Spleen (tissue), 11 donors: ENCODE measurements at regions not wholly inside any gene's neighbourhood (a gene's known extent, or its start where the extent isn't known, plus 50 kb on each side); places are given as distances from the start of the nearest gene placed in this dataset.

Source experiments
- DNase-seq: peaks from one replicate; pipeline ENCODE4 v3.0.0-alpha.2; 2020
- H3K27ac ChIP-seq, 8 donors: fragments of 200-600 bp; sonication (generic) in 7 of 8; 1 replicate in 4 of 8; 2 replicates in 4 of 8; pipeline versions ENCODE4 v1.5.0 to v1.8.0; 2016 to 2021; ENCODE audit warnings: inconsistent platforms in 4 of 8, mild to moderate bottlenecking in 4 of 8, moderate library complexity in 1 of 8
- H3K27me3 ChIP-seq, 7 donors: fragments of 200-600 bp; sonication (generic) in 6 of 7; replicated peaks in 1 of 7; 1 replicate in 4 of 7; 2 replicates in 3 of 7; pipeline versions ENCODE4 v1.5.0 to v1.8.0; 2016 to 2021; ENCODE audit warnings: inconsistent platforms in 3 of 7, mild to moderate bottlenecking in 1 of 7
- H3K36me3 ChIP-seq, 6 donors: fragments of 200-600 bp; sonication (generic) in 5 of 6; 1 replicate in 4 of 6; 2 replicates in 2 of 6; pipeline versions ENCODE4 v1.5.0 to v1.8.0; 2016 to 2021; ENCODE audit warnings: inconsistent platforms in 2 of 6
- H3K4me1 ChIP-seq, 6 donors: fragments of 200-600 bp; sonication (generic) in 5 of 6; 1 replicate in 3 of 6; 2 replicates in 3 of 6; pipeline versions ENCODE4 v1.5.0 to v1.8.0; 2016 to 2021; ENCODE audit warnings: inconsistent platforms in 3 of 6
- H3K4me3 ChIP-seq, 8 donors: fragments of 200-600 bp; sonication (generic) in 7 of 8; 1 replicate in 4 of 8; 2 replicates in 4 of 8; pipeline versions ENCODE4 v1.5.0 to v1.8.0; 2016 to 2021; ENCODE audit warnings: inconsistent platforms in 4 of 8, mild to moderate bottlenecking in 4 of 8, moderate library complexity in 2 of 8
- H3K9me3 ChIP-seq, 8 donors: fragments of 200-600 bp; sonication (generic) in 7 of 8; 1 replicate in 4 of 8; 2 replicates in 4 of 8; pipeline versions ENCODE4 v1.5.0 to v1.8.0; 2016 to 2021; ENCODE audit warnings: inconsistent platforms in 4 of 8
- POLR2A ChIP-seq, 3 donors: fragments of 450-650 bp; IDR thresholded peaks; one replicate each; pipeline ENCODE4 v1.5.1; 2017; ENCODE audit warnings: antibody characterized with exemption in 3 of 3, mild to moderate bottlenecking in 1 of 3
- POLR2AphosphoS5 ChIP-seq, 3 donors: sonication (generic); formaldehyde crosslinking; IDR thresholded peaks; one replicate each; pipeline ENCODE4 v1.5.1; 2017; ENCODE audit warnings: antibody characterized with exemption in 3 of 3
- WGBS, 5 donors: extraction: QIAGEN DNeasy Blood & Tissue Kit in 3 of 5; methylation state at CpG; one replicate each; pipeline versions ENCODE4 v1.1.5 to v1.1.7; 2013 to 2018; 5-methylcytosine and 5-hydroxymethylcytosine counted together
- intact Hi-C: fragments of 100-400 bp; cut with DNase I; formaldehyde crosslinking; loops from one replicate; pipeline ENCODE4 v1.15.0; 2023; ENCODE audit warnings: low total_unique reads
- TF ChIP-seq, protein P1 (sequence below), 11 experiments: fragments of 200-600 bp in 7 of 11; fragments of 450-650 bp in 4 of 11; sonication (generic) in 4 of 11; IDR thresholded peaks in 8 of 11; conservative IDR thresholded peaks in 3 of 11; 1 replicate in 7 of 11; 2 replicates in 4 of 11; pipeline versions ENCODE4 v1.4.0 to v1.8.0; 2016 to 2021; ENCODE audit warnings: antibody characterized with exemption in 11 of 11, inconsistent platforms in 4 of 11, mild to moderate bottlenecking in 1 of 11
- donor health status: healthy with polysubstance abuse.
- donor health status: DM: no; HTN: no; CAD: no; lungs with moderate emphysema.
- donor health status: DM: no; HTN: no; CAD: no.
- donor health status: Bipolar disorder and iron deficiency.
- donor health status: healthy.
- donor health status: DM: no; HTN: no; CAD: no.
- donor health status: DM: yes; HTN: yes; CAD: no.

DNA sequence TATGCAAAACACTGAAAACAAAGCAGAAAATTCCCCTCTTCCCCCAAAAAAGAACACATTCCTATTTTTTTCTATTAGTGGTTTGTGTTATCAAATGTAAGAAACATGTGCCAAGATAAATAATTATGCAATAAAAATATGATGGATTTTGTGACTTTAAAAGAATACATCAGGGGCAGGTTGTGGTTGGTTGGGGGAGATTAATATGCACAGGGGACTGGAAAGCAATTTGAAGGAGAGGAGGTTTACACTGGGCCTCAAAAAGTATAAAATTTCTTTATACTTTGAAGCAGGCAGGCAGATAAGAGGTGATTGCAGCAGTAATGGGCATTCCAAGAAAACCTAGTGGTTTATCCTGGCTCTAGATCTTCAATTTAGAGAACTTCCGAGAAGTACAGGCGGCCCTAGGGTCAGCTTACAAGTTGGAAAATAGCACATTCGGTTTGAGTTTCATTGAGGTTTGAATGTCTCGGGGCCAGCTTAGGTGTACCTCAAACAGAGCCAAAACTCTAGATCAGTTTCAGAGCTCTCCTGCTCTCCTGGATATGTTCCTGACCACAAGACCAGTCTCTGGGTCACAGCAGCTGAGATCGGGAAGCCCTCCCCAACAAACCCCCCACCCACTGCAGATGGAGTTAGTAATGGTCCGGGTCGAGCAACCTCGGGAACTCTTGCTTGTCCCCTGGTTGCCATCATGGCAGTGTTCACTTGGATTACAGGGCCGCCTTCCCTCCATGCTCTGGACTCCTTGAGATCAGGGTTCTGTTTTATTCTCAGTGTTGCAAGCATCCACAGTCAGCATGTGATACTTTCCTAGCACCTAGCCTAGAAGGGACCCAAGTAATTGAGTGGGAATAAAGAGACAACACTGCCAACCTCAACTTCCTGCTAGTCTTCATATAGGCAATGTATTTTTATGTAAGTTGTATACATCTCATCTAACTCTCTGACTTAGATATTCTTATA is 112.1 kb upstream of the DDIT4L start:
- Histone ChIP-seq H3K4me3 (no peak overlapping the region), H3K27me3 (no peaks in the 10 kb centered on the region), H3K27ac (no peak overlapping the region), H3K36me3 (no peaks in the 10 kb centered on the region), H3K4me1 (no peaks in the 10 kb centered on the region), H3K9me3 (no peaks in the 10 kb centered on the region)
- 88 to 92% (median 92%) methylated on average over 9 of the region's 9 CpGs for WGBS, 5 donors
- TF ChIP-seq, protein P1, sequence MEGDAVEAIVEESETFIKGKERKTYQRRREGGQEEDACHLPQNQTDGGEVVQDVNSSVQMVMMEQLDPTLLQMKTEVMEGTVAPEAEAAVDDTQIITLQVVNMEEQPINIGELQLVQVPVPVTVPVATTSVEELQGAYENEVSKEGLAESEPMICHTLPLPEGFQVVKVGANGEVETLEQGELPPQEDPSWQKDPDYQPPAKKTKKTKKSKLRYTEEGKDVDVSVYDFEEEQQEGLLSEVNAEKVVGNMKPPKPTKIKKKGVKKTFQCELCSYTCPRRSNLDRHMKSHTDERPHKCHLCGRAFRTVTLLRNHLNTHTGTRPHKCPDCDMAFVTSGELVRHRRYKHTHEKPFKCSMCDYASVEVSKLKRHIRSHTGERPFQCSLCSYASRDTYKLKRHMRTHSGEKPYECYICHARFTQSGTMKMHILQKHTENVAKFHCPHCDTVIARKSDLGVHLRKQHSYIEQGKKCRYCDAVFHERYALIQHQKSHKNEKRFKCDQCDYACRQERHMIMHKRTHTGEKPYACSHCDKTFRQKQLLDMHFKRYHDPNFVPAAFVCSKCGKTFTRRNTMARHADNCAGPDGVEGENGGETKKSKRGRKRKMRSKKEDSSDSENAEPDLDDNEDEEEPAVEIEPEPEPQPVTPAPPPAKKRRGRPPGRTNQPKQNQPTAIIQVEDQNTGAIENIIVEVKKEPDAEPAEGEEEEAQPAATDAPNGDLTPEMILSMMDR (IDR thresholded peaks at IDR 0.05 in 8 of 11, conservative IDR thresholded peaks at IDR 0.05 in 3 of 11) = no peak
- TF ChIP-seq POLR2AphosphoS5 (IDR thresholded peaks at IDR 0.05) (no peak), POLR2A (IDR thresholded peaks at IDR 0.05) (no peak)
- intact Hi-C loops = no loop called here
- DNase-seq = no peak

DNA sequence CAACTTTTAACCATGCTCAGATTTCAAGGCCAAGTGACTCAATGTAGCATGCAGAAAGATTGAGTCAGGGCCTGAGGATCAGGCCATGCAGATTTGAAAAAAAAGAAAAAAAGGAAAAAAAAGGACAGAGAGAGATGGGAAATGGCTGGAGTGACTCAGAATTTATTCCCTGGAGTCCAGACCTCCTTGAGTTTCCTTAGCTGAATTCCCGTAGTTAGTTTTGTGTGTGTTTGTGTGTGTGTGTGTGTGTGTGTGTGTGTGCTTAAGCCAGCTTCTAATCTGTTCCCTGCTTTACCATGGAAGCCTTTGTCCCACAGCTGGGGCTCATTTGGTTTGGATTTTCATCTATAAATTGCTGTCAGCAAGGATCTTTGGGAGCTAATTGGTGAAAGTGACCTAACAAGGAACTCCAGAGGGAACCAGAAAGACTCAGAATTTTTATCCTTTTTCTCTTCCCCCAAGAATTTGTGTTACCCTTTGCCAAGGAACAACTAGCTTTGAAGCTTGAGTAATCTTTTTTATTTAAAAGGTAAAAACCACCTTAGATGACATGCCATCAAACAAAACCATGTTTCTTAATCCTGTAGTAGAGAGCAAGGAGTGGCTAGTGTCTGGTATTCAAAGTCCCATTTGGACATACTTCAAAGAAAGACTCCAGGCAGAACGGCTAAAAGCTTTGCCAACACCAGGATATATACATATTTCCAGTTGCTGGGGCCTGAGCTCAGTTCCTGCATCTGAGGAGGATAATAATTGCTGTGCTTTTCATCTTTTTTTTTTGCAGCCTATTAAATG is 109.0 kb upstream of the DDIT4L start:
- no peaks in the 10 kb centered on the region for H3K4me1 ChIP-seq
- no peaks in the 10 kb centered on the region for H3K36me3 ChIP-seq
- H3K27me3 ChIP-seq = no peaks in the 10 kb centered on the region
- no peak for DNase-seq
- intact Hi-C loops = no loop called here
- no peaks in the 10 kb centered on the region for H3K9me3 ChIP-seq
- TF ChIP-seq POLR2AphosphoS5 (IDR thresholded peaks at IDR 0.05) = no peak
- TF ChIP-seq, protein P1 (IDR thresholded peaks at IDR 0.05 in 8 of 11, conservative IDR thresholded peaks at IDR 0.05 in 3 of 11) = no peak
- no peak for TF ChIP-seq POLR2A (IDR thresholded peaks at IDR 0.05)
- WGBS, 5 donors = 50 to 82% (median 66%) methylated on average over 2 of the region's 2 CpGs
- H3K4me3 ChIP-seq = no peak overlapping the region
- no peak overlapping the region for H3K27ac ChIP-seq

DNA sequence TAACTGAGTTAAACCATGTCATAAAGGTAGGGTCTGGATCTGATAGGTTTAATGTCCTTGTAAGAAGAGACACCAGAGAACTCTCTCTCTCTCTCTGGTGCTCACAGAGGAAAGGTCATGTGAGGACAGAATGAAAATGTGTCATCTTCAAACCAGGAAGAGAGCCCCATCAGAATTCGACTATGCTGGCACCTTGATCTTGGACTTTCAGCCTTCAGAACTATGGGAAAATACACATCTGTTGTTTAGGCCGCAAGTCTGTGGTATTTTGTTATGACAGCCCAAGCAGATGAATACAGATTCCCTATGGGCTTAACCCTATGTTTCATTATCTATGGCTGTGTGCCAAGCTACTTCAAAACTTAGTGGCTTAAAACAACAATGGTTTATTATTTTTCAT is 105.5 kb upstream of the DDIT4L start:
- WGBS, 5 donors = 65 to 80% (median 69%) methylated on average over 2 of the region's 2 CpGs
- Histone ChIP-seq H3K4me3 (no peak overlapping the region), H3K9me3 (no peaks in the 10 kb centered on the region), H3K36me3 (no peaks in the 10 kb centered on the region), H3K27me3 (no peaks in the 10 kb centered on the region), H3K27ac (no peak overlapping the region), H3K4me1 (no peaks in the 10 kb centered on the region)
- intact Hi-C loops = no loop called here
- TF ChIP-seq, protein P1 (IDR thresholded peaks at IDR 0.05 in 8 of 11, conservative IDR thresholded peaks at IDR 0.05 in 3 of 11) = no peak
- no peak for TF ChIP-seq POLR2A (IDR thresholded peaks at IDR 0.05)
- TF ChIP-seq POLR2AphosphoS5 (IDR thresholded peaks at IDR 0.05) = no peak
- DNase-seq = no peak

DNA sequence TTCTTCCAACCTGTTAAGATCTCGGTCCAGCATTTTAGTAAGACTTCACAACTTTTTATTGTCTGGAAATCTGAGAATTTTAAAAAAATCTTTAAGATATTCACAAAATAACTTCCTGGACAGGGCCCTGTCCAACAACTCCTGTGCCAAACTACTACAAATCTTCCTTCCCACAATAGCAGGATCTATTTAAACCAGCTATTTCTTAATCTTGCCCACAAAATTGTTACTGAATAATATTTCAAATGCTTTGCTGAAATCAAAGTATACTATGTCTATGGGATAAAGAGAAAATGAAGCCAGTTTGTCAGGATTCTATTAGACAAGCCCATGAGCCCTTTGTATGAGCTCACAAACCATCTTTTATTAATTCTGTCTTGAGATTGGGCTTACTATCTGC is 104.1 kb upstream of the DDIT4L start:
- Histone ChIP-seq H3K27me3 (no peaks in the 10 kb centered on the region), H3K4me1 (no peaks in the 10 kb centered on the region), H3K27ac (no peak overlapping the region), H3K9me3 (no peaks in the 10 kb centered on the region), H3K4me3 (no peak overlapping the region), H3K36me3 (no peaks in the 10 kb centered on the region)
- intact Hi-C loops = no loop called here
- no peak for TF ChIP-seq POLR2AphosphoS5 (IDR thresholded peaks at IDR 0.05)
- TF ChIP-seq, protein P1 (IDR thresholded peaks at IDR 0.05 in 8 of 11, conservative IDR thresholded peaks at IDR 0.05 in 3 of 11) = no peak
- no peak for TF ChIP-seq POLR2A (IDR thresholded peaks at IDR 0.05)
- WGBS, 5 donors = 73 to 93% (median 83%) methylated on average over 1 of the region's 1 CpG
- DNase-seq = no peak
